GM21447 (cell line): ENCODE measurements at regions not wholly inside any gene's neighbourhood (a gene's known extent, or its start where the extent isn't known, plus 50 kb on each side); places are given as distances from the start of the nearest gene placed in this dataset.

Experiments used
- ATAC-seq: cut with Tn5 transposase; IDR thresholded peaks from one replicate; pipeline ENCODE4 v1.9.1; 2021; ENCODE audit not compliant: unreplicated experiment

DNA sequence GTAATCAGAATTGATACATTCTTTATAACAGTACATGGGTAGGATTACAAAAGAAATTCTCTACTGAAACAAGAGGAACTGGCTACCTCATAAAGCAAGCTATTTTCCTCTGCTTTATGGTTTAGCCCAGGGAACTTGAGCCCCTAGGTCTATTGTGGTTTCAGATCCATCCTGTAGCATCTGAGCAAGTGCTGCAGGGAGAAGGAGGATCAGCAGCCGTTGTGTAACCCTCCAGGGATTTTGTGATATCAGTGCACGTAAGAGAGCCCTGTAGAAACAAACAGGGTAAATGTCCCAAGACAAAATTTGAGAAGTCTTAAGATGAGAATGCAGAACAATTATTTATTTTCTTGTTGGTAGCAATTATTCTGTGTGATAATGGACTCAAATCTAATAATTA lies 165.2 kb upstream of the DEFB112 start:
- ATAC-seq = no peak

- ATAC-seq = no peak
Observed at GRCh38 chr6:50217841-50218240, 168.1 kb upstream of the DEFB112 start.

DNA sequence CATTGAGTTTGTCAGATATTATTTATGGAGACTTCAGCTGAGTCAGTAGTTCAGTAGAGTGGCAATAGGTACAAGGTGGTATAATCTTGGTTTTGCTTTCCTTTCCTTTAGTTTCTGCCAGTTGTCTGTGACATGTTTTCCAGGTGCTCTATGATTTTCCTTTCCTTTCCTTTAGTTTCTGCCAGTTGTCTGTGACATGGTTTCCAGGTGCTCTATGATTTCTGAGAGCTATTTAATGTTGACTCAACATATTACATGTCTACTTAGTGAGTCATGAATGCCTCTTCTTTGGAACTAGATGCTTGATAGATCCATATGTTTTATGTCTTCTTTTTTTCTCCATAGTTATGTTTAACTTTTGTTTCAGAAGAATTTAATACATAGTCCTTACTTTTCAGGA lies 186.4 kb upstream of the DEFB112 start:
- ATAC-seq = no peak

DNA sequence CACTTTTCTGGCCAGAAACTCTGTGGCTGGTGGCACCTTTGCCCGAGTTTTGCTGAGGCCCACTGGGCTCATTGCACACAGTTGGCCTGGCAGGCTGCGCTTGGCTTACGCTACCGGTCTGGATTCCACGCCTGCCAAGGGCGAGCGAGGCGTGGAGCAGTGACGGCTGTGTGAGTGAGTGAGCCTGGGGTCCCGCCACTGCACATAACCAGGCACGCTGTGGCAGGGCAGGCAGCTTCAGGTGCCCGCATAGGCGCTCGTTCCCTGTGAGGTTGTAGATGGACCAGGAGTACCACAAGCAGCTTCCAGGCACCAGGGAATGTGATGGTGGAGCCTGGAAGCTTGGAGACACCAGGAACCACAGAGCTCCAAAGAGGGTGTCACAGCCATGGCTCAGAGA lies 190.1 kb upstream of the DEFB112 start:
- no peak for ATAC-seq

DNA sequence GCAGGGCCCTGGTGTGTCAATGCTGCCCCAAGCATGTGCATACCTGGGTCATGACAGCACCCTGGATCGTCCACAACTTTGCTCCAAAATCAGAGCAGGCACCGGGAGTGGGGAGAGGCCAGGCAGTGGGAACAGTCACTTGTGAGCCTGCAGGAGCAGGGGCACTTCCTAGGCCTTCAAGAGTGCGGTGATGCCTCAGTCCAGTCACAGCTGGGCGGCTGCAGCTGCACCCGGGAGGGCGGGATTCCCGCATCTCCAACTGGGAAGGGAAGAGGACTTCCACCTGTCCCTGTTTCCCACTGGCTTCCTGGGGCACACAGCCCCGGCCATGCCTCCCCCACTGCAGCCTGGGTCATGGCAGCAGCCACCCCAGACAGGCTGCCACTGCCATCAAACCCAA lies 191.3 kb upstream of the DEFB112 start:
- ATAC-seq = no peak

- ATAC-seq = no peak
Observed at GRCh38 chr6:50249493-50249892, 199.8 kb upstream of the DEFB112 start.

- no peak for ATAC-seq
Observed at GRCh38 chr6:50257322-50257721, 207.6 kb upstream of the DEFB112 start.

DNA sequence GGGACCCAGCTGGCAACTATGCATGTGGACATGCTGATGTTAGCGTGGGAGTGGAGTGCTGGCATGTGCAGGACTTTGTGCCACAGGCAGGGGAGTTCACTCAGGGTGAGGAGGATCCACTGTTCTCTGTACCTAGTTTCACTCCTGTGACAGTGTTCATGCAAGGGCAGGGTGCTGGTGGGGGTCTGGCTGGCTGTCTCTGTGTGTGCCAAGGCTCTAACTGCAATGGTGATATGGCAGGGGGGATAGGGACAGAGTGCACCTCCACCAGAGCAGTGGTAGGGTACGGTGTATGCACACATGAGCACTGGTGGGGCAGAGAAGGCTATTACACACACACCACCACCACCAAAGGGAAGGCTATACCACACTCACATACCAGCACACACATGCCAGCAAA lies 210.2 kb upstream of the DEFB112 start:
- ATAC-seq = no peak

DNA sequence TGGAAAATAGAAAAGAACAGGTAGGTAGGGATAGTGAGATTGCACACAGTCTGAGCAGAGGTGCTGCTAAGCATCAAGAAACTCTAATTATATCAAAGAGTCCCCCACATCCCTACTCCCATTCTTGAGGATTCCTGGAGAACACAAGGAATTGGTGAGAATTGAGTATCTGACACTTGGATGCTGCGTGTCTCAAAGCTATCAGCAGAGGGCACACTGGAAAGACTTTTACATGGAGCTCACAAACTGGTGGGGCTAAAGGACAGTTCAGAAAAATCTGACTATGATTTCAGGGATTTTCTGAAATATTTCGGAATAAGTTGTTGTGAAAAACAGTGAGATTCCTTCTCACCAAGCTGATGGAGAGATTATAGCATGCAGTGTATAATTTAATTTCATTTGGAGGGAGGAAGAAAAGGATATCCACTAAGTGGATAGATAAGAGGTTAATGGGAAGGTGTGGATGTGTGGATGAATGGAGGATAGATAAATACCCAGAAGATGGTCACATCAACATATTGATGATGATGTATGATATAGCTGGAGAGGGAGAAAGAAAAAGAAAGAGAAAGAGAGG lies 215.4 kb upstream of the DEFB112 start:
- no peak for ATAC-seq

GRCh38 chr6:50270415-50270814 lies 220.7 kb upstream of the DEFB112 start:
- no peak for ATAC-seq

DNA sequence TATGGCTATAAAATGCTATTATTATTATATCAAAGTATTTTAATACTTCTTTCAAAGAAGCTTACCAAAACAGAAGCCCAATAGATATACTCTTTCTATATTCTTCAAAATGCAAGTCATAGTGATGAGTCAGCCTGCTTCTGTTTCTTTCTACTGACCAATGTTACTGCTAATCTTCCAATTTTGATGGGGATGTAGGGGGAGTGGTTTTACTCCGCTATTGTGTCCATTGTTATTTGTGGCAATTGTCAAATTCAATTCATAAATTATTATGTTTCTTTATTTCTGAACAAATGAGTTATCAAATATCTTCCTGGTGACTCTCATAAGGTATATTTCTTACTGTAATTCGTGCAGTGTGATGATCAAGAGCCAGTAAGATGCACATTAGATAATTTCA lies 221.5 kb upstream of the DEFB112 start:
- no peak for ATAC-seq

GRCh38 chr6:50271817-50272216 lies 222.1 kb upstream of the DEFB112 start:
- no peak for ATAC-seq

GRCh38 chr6:50272611-50273010 lies 222.9 kb upstream of the DEFB112 start:
- no peak for ATAC-seq

GRCh38 chr6:50276771-50277261 lies 227.1 kb upstream of the DEFB112 start:
- ATAC-seq = no peak

- no peak for ATAC-seq
Observed at GRCh38 chr6:50277774-50278173, 228.0 kb upstream of the DEFB112 start.

DNA sequence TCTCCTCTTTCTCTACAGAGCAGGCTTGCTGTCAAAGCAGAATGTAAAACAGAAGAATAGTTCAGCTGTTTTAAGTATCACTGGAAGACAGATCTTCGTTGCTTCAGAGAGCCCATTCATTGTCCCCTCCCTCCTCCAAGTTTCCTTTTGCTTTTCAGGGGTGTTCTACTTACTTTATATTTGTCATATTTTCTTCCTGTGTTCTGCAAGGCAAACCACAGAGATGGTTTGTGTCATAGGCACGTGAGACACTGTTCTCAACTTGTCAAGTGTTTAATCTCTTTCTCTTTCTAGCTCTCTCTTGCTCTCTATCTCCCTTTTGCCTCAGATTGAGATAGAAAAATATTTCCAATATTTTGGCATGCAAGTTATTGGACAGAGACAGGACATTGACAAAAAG lies 228.9 kb upstream of the DEFB112 start:
- ATAC-seq = no peak

DNA sequence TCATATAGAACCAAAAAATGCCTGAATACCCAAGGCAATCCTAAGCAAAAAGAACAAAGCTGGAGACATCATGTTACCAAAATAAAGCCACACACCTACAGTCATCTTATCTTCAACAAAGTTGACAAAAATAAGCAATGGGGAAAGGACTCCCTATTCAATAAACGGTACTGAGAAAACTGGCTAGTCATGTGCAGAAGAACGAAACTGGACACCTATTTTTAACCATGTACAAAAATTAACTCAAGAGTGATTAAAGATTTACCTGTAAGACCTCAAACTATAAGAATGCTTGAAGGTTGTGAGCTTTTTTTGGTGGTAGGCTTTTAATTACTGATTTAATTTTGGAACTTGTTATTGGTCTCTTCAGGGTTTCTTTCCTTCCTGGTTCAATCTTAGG lies 236.0 kb upstream of the DEFB112 start:
- no peak for ATAC-seq

- no peak for ATAC-seq
Observed at GRCh38 chr6:50288241-50288640, 238.5 kb upstream of the DEFB112 start.

GRCh38 chr6:50288881-50289280 lies 239.2 kb upstream of the DEFB112 start:
- no peak for ATAC-seq

GRCh38 chr6:50289366-50289765 lies 239.6 kb upstream of the DEFB112 start:
- ATAC-seq = no peak

DNA sequence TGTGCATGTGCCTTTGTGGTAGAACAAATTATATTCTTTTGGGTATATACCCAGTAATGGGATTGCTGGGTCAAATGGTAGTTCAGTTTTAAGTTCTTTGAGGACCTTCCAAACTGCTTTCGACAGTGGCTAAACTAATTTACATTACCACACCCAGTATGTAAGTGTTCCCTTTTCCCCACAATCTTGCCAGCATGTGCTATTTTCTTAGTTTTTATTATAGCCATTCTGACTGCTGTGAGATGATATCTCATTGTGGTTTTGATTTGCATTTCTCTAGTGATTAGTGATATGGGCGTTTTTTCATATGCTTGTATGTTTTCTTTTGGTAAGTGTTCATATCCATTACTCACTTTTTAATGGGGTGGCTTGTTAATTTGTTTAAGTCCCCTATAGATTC lies 251.6 kb upstream of the DEFB112 start:
- no peak for ATAC-seq

GRCh38 chr6:50305660-50306059 lies 255.9 kb upstream of the DEFB112 start:
- no peak for ATAC-seq

GRCh38 chr6:50318536-50318935 lies 268.8 kb upstream of the DEFB112 start:
- no peak for ATAC-seq

DNA sequence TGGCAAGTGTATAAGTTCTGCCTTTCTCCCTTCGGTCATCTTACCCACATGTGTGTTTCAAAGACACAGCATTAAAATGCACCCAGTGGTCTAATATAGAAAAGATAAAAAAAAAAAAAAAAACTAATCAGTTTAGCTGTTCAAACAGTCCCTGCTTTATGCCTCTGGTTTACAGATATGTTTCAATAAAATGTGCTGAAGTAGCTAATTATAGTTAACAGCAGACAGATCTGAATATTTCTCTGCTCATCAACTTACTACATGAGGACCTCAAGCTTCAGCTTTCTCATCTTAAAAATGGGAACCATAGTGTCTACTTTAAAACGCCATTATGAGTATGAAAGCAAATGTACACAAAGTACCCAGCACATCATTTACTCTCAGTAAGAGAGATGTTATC lies 280.6 kb upstream of the DEFB112 start:
- no peak for ATAC-seq
